ENCODE measurements at regions not wholly inside any gene's neighbourhood (a gene's known extent, or its start where the extent isn't known, plus 50 kb on each side); places are given as distances from the start of the nearest gene placed in this dataset.

GRCh38 chr11:107131756-107132155 is 113.5 kb upstream of the GUCY1A2 start (continued):
- no peak for TF ChIP-seq PBX2 (CRISPR knock-in tag; IDR thresholded peaks at IDR 0.05; ENCODE audit: low read depth)
- no peak for TF ChIP-seq PBX2 (tag; conservative IDR thresholded peaks at IDR 0.05; ENCODE audit: low read depth)
- no peak for TF ChIP-seq RHOXF2B (CRISPR knock-in tag; conservative IDR thresholded peaks at IDR 0.05)
- no peak for TF ChIP-seq ZNF407 (IDR thresholded peaks at IDR 0.05; ENCODE audit: low read depth)
- no peak for TF ChIP-seq GTF2B (IDR thresholded peaks at IDR 0.05; ENCODE audit: extremely low read depth, insufficient read length)
- TF ChIP-seq NUFIP1 (IDR thresholded peaks at IDR 0.05; ENCODE audit: partially characterized antibody) = no peak
- no peak for TF ChIP-seq ZNF197 (CRISPR knock-in tag; IDR thresholded peaks at IDR 0.05; ENCODE audit: low read depth)
